Stimulated activated CD8-positive, alpha-beta memory T cell treated with anti-CD3 and anti-CD28 coated beads, Interleukin-4, amount 100 ng/mL, for 24 hours (primary cell): ENCODE measurements at regions not wholly inside any gene's neighbourhood (a gene's known extent, or its start where the extent isn't known, plus 50 kb on each side); places are given as distances from the start of the nearest gene placed in this dataset.
"Not testable (repeated sequence)": the region's sequence is repeated elsewhere in the genome, so short reads cannot be mapped to it uniquely, and the experiment has no call there.

Source experiments
- DNase-seq: peaks from one replicate; pipeline ENCODE4 v3.0.0-alpha.2; 2020; ENCODE audit warnings: low read depth

GRCh38 chr13:59305896-59306295 is 857.8 kb downstream of the DIAPH3 start:
- no peak for DNase-seq

GRCh38 chr13:59312776-59313175 is 851.0 kb downstream of the DIAPH3 start:
- DNase-seq = no peak

GRCh38 chr13:59318320-59318930 is 845.3 kb downstream of the DIAPH3 start:
- DNase-seq = peak; percentile 23

GRCh38 chr13:59319276-59319675 is 844.5 kb downstream of the DIAPH3 start:
- DNase-seq = no peak

- DNase-seq = no peak
Measured at GRCh38 chr13:59320021-59320420, 843.7 kb downstream of the DIAPH3 start.

GRCh38 chr13:59324401-59324800 is 839.3 kb downstream of the DIAPH3 start:
- DNase-seq = not testable (repeated sequence)

GRCh38 chr13:59326717-59327116 is 837.0 kb downstream of the DIAPH3 start:
- DNase-seq = no peak

GRCh38 chr13:59330764-59331163 is 833.0 kb downstream of the DIAPH3 start:
- DNase-seq = no peak

- no peak for DNase-seq
Measured at GRCh38 chr13:59332966-59333365, 830.8 kb downstream of the DIAPH3 start.

GRCh38 chr13:59337070-59337469 is 826.7 kb downstream of the DIAPH3 start:
- no peak for DNase-seq

- DNase-seq = no peak
Measured at GRCh38 chr13:59340151-59340550, 823.6 kb downstream of the DIAPH3 start.

- DNase-seq = no peak
Measured at GRCh38 chr13:59340581-59340980, 823.1 kb downstream of the DIAPH3 start.

GRCh38 chr13:59342400-59342799 is 821.3 kb downstream of the DIAPH3 start:
- no peak for DNase-seq

GRCh38 chr13:59343132-59343531 is 820.6 kb downstream of the DIAPH3 start:
- no peak for DNase-seq

- DNase-seq = no peak
Measured at GRCh38 chr13:59343993-59344822, 819.5 kb downstream of the DIAPH3 start.

GRCh38 chr13:59345311-59345710 is 818.4 kb downstream of the DIAPH3 start:
- DNase-seq = no peak

- DNase-seq = no peak
Measured at GRCh38 chr13:59346999-59347723, 816.6 kb downstream of the DIAPH3 start.

GRCh38 chr13:59348617-59349016 is 815.1 kb downstream of the DIAPH3 start:
- no peak for DNase-seq

GRCh38 chr13:59352600-59352999 is 811.1 kb downstream of the DIAPH3 start:
- no peak for DNase-seq

GRCh38 chr13:59354665-59355369 is 808.9 kb downstream of the DIAPH3 start:
- no peak for DNase-seq

- no peak for DNase-seq
Measured at GRCh38 chr13:59356607-59357006, 807.1 kb downstream of the DIAPH3 start.

- no peak for DNase-seq
Measured at GRCh38 chr13:59358014-59358413, 805.7 kb downstream of the DIAPH3 start.
